Ishikawa (cell line): ENCODE measurements at regions not wholly inside any gene's neighbourhood (a gene's known extent, or its start where the extent isn't known, plus 50 kb on each side); places are given as distances from the start of the nearest gene placed in this dataset.
A peak's percentile ranks its signal among the peaks of the same experiment; 100 is the strongest.

ENCODE experiments used
- CEBPB ChIP-seq: IDR thresholded peaks from 2 replicates; pipeline ENCODE4 v1.6.1; 2012
- CREB1 ChIP-seq: IDR thresholded peaks from 2 replicates; pipeline ENCODE4 v1.6.1; 2012; ENCODE audit warnings: low read depth
- EGR1 ChIP-seq: IDR thresholded peaks from 2 replicates; pipeline ENCODE4 v1.6.1; 2012
- EP300 ChIP-seq: IDR thresholded peaks from 2 replicates; pipeline ENCODE4 v1.6.1; 2012; ENCODE audit warnings: borderline replicate concordance
- FOXM1 ChIP-seq: IDR thresholded peaks from 2 replicates; pipeline ENCODE4 v1.6.1; 2012; ENCODE audit warnings: low read depth, borderline replicate concordance
- MAX ChIP-seq: IDR thresholded peaks from 2 replicates; pipeline ENCODE4 v1.6.1; 2012
- NFIC ChIP-seq: IDR thresholded peaks from 2 replicates; pipeline ENCODE4 v1.6.1; 2012
- RAD21 ChIP-seq: IDR thresholded peaks from 2 replicates; pipeline ENCODE4 v1.6.1; 2012; ENCODE audit warnings: low read depth
- REST ChIP-seq: IDR thresholded peaks from 2 replicates; pipeline ENCODE4 v1.6.1; 2012; ENCODE audit warnings: low read depth, mild to moderate bottlenecking
- TAF1 ChIP-seq: IDR thresholded peaks from 2 replicates; pipeline ENCODE4 v1.6.1; 2012; ENCODE audit warnings: low read depth, mild to moderate bottlenecking
- TCF12 ChIP-seq: IDR thresholded peaks from 2 replicates; pipeline ENCODE4 v1.6.1; 2012; ENCODE audit warnings: low read depth
- TEAD4 ChIP-seq: IDR thresholded peaks from 2 replicates; pipeline ENCODE4 v1.6.1; 2012
- USF1 ChIP-seq: IDR thresholded peaks from 2 replicates; pipeline ENCODE4 v1.6.1; 2012
- YY1 ChIP-seq: IDR thresholded peaks from 2 replicates; pipeline ENCODE4 v1.6.1; 2012; ENCODE audit warnings: low read depth
- ZBTB7A ChIP-seq: IDR thresholded peaks from 2 replicates; pipeline ENCODE4 v1.6.1; 2012; ENCODE audit warnings: low read depth

- no peak for TF ChIP-seq REST
- TF ChIP-seq ZBTB7A = no peak
- peak; percentile 96 for TF ChIP-seq TCF12
- TF ChIP-seq CREB1 = no peak; the same call in 1 of the 2 replicates
- peak; percentile 98 for TF ChIP-seq EP300
- TF ChIP-seq RAD21 = no peak; the same call in 1 of the 2 replicates
- TF ChIP-seq CEBPB = peak; percentile 82
- no peak for TF ChIP-seq TAF1
- no peak for TF ChIP-seq EGR1
- peak; percentile 35; the same call in 1 of the 2 replicates for TF ChIP-seq YY1
- peak; percentile 98 for TF ChIP-seq NFIC
- TF ChIP-seq MAX = no peak
- peak; percentile 93 for TF ChIP-seq FOXM1
- TF ChIP-seq USF1 = no peak
- peak; percentile 97 for TF ChIP-seq TEAD4
Measured at GRCh38 chr3:106428565-106428994, 559.8 kb upstream of the CBLB start.

- no peak for TF ChIP-seq CEBPB
- TF ChIP-seq MAX = no peak
- TF ChIP-seq NFIC = no peak
- no peak for TF ChIP-seq TCF12
- no peak for TF ChIP-seq ZBTB7A
- no peak for TF ChIP-seq USF1
- no peak for TF ChIP-seq REST
Measured at GRCh38 chr3:106431721-106432120, 562.9 kb upstream of the CBLB start.

- TF ChIP-seq YY1 = no peak
Measured at GRCh38 chr3:106435899-106436453, 567.2 kb upstream of the CBLB start.

- no peak for TF ChIP-seq EGR1
- TF ChIP-seq CREB1 = no peak
- no peak for TF ChIP-seq USF1
- TF ChIP-seq TCF12 = no peak
Measured at GRCh38 chr3:106438887-106439286, 570.1 kb upstream of the CBLB start.

GRCh38 chr3:106440672-106441071 lies 571.9 kb upstream of the CBLB start:
- no peak for TF ChIP-seq MAX
- no peak for TF ChIP-seq TAF1
- no peak for TF ChIP-seq TEAD4
- TF ChIP-seq ZBTB7A = no peak
- TF ChIP-seq EP300 = no peak
- TF ChIP-seq CREB1 = no peak
- TF ChIP-seq REST = no peak
- no peak for TF ChIP-seq RAD21
- no peak for TF ChIP-seq EGR1
- no peak for TF ChIP-seq USF1
- TF ChIP-seq TCF12 = no peak
- TF ChIP-seq FOXM1 = no peak
